H9 (cell line): ENCODE measurements at regions not wholly inside any gene's neighbourhood (a gene's known extent, or its start where the extent isn't known, plus 50 kb on each side); places are given as distances from the start of the nearest gene placed in this dataset.

Source experiments
- DNase-seq: peaks from one replicate; pipeline ENCODE4 v3.0.0-alpha.2; 2017
- H2AFZ ChIP-seq: one replicate; pipeline ENCODE4 v1.6.1; 2013; ENCODE audit warnings: mild to moderate bottlenecking, low read length, control low read depth, moderate library complexity
- H2AK5ac ChIP-seq: 2 replicates; pipeline ENCODE4 v1.6.1; 2013; ENCODE audit warnings: low read length, control low read depth, mixed read lengths; ENCODE audit not compliant: insufficient read length
- H2BK120ac ChIP-seq: one replicate; pipeline ENCODE4 v1.6.1; 2013; ENCODE audit warnings: low read depth, mild to moderate bottlenecking, low read length, control low read depth, inconsistent platforms; ENCODE audit not compliant: poor library complexity, severe bottlenecking
- H2BK12ac ChIP-seq: 2 replicates; pipeline ENCODE4 v1.6.1; 2013; ENCODE audit warnings: low read length, control low read depth, mixed read lengths, low read depth; ENCODE audit not compliant: insufficient read length
- H2BK15ac ChIP-seq: 2 replicates; pipeline ENCODE4 v1.6.1; 2013; ENCODE audit warnings: low read depth, low read length, control low read depth
- H2BK20ac ChIP-seq: one replicate; pipeline ENCODE4 v1.6.1; 2013; ENCODE audit warnings: low read depth, mild to moderate bottlenecking, low read length, control low read depth, inconsistent platforms; ENCODE audit not compliant: poor library complexity, severe bottlenecking
- H2BK5ac ChIP-seq: 2 replicates; pipeline ENCODE4 v1.6.1; 2013; ENCODE audit warnings: low read length, control low read depth, mixed read lengths; ENCODE audit not compliant: insufficient read length
- H3K14ac ChIP-seq: 2 replicates; pipeline ENCODE4 v1.6.1; 2013; ENCODE audit warnings: low read length, control low read depth; ENCODE audit not compliant: insufficient read depth
- H3K18ac ChIP-seq: 2 replicates; pipeline ENCODE4 v1.6.1; 2013; ENCODE audit warnings: low read depth, mild to moderate bottlenecking, mixed read lengths, low read length, control low read depth; ENCODE audit not compliant: insufficient read length
- H3K23ac ChIP-seq: 2 replicates; pipeline ENCODE4 v1.6.1; 2013; ENCODE audit warnings: low read length, control low read depth, mixed read lengths, low read depth; ENCODE audit not compliant: insufficient read length
- H3K23me2 ChIP-seq: 2 replicates; pipeline ENCODE4 v1.6.1; 2013; ENCODE audit warnings: low read depth, mild to moderate bottlenecking, mixed read lengths, low read length, control low read depth; ENCODE audit not compliant: insufficient read length, poor library complexity, severe bottlenecking
- H3K27ac ChIP-seq: 2 replicates; pipeline ENCODE4 v1.5.1; 2013; ENCODE audit warnings: low read length, control low read depth, mixed read lengths, low read depth; ENCODE audit not compliant: insufficient read length
- H3K27me3 ChIP-seq: 2 replicates; pipeline ENCODE4 v1.6.1; 2013; ENCODE audit warnings: low read length, control low read depth, inconsistent platforms; ENCODE audit not compliant: insufficient read depth
- H3K4ac ChIP-seq: 2 replicates; pipeline ENCODE4 v1.6.1; 2013; ENCODE audit warnings: low read depth, mild to moderate bottlenecking, control low read depth, inconsistent platforms, low read length, moderate library complexity
- H3K4me1 ChIP-seq: 2 replicates; pipeline ENCODE4 v1.6.1; 2013; ENCODE audit warnings: low read length, control low read depth, inconsistent platforms; ENCODE audit not compliant: insufficient read depth
- H3K4me2 ChIP-seq: 2 replicates; pipeline ENCODE4 v1.6.1; 2013; ENCODE audit warnings: low read length, control low read depth, mixed read lengths; ENCODE audit not compliant: insufficient read length, insufficient read depth
- H3K56ac ChIP-seq: 2 replicates; pipeline ENCODE4 v1.6.1; 2013; ENCODE audit warnings: low read depth, mild to moderate bottlenecking, mixed read lengths, low read length, control low read depth; ENCODE audit not compliant: insufficient read length
- H3K79me1 ChIP-seq: 2 replicates; pipeline ENCODE4 v1.6.1; 2013; ENCODE audit warnings: low read depth, mild to moderate bottlenecking, moderate library complexity, low read length, control low read depth, inconsistent platforms; ENCODE audit not compliant: insufficient read depth, poor library complexity, severe bottlenecking
- H3K79me2 ChIP-seq: 2 replicates; pipeline ENCODE4 v1.6.1; 2013; ENCODE audit warnings: low read length, control low read depth, inconsistent platforms; ENCODE audit not compliant: insufficient read depth
- H3K9ac ChIP-seq: 2 replicates; pipeline ENCODE4 v1.6.1; 2013; ENCODE audit warnings: low read length, control low read depth, mixed read lengths; ENCODE audit not compliant: insufficient read length; ENCODE audit errors: extremely low read depth
- H3K9me3 ChIP-seq: one replicate; pipeline ENCODE4 v1.6.1; 2013; ENCODE audit warnings: low read depth, low read length, inconsistent platforms; ENCODE audit not compliant: control insufficient read depth
- H3T11ph ChIP-seq: one replicate; pipeline ENCODE4 v1.6.1; 2013; ENCODE audit warnings: mild to moderate bottlenecking, low read length, control low read depth, inconsistent platforms
- H4K20me1 ChIP-seq: one replicate; pipeline ENCODE4 v1.6.1; 2013; ENCODE audit not compliant: control insufficient read depth, insufficient read length, insufficient read depth
- H4K5ac ChIP-seq: 2 replicates; pipeline ENCODE4 v1.6.1; 2013; ENCODE audit warnings: low read depth, mild to moderate bottlenecking, mixed read lengths, low read length, control low read depth; ENCODE audit not compliant: insufficient read length
- H4K8ac ChIP-seq: replicated peaks from 2 replicates; pipeline ENCODE4 v1.6.1; 2013; ENCODE audit warnings: low read length, control low read depth, mixed read lengths, low read depth; ENCODE audit not compliant: insufficient read length
- H4K91ac ChIP-seq: 2 replicates; pipeline ENCODE4 v1.6.1; 2013; ENCODE audit warnings: low read depth, mild to moderate bottlenecking, moderate library complexity, mixed read lengths, low read length, control low read depth; ENCODE audit not compliant: insufficient read length
- H3K27ac Mint-ChIP-seq, 3 experiments: 2 replicates in 2 of 3; 3 replicates in 1 of 3; pipeline ENCODE4 v1.8.0; 2020 to 2021; ENCODE audit warnings: mixed read lengths in 3 of 3, mild to moderate bottlenecking in 1 of 3, moderate library complexity in 1 of 3
- H3K27me3 Mint-ChIP-seq: 2 replicates; pipeline ENCODE4 v1.8.0; 2021; ENCODE audit warnings: low read depth, mild to moderate bottlenecking, moderate library complexity, mixed read lengths
- H3K36me3 Mint-ChIP-seq, 3 experiments: 2 replicates in 2 of 3; 3 replicates in 1 of 3; pipeline ENCODE4 v1.8.0; 2020 to 2021; ENCODE audit warnings: low read depth in 3 of 3, mixed read lengths in 3 of 3; ENCODE audit not compliant: insufficient read depth in 1 of 3
- H3K4me1 Mint-ChIP-seq, 2 experiments: 2 replicates each; pipeline ENCODE4 v1.8.0; 2020; ENCODE audit warnings: mixed read lengths in 2 of 2
- H3K4me3 Mint-ChIP-seq, 2 experiments: 2 replicates in 1 of 2; 3 replicates in 1 of 2; pipeline ENCODE4 v1.8.0; 2020 to 2021; ENCODE audit warnings: mild to moderate bottlenecking in 2 of 2, mixed read lengths in 2 of 2, moderate library complexity in 1 of 2
- H3K9me3 Mint-ChIP-seq, 2 experiments: 2 replicates in 1 of 2; 3 replicates in 1 of 2; pipeline ENCODE4 v1.8.0; 2020; ENCODE audit warnings: mild to moderate bottlenecking in 2 of 2, mixed read lengths in 2 of 2, moderate library complexity in 1 of 2
- WGBS: extraction: QIAGEN DNeasy Blood & Tissue Kit; methylation state at CpG from one replicate; pipeline ENCODE4 v1.1.7; 2013; ENCODE audit warnings: missing lambda C conversion rate, low lambda C conversion rate, mixed read lengths; ENCODE audit not compliant: insufficient read length; ENCODE audit errors: extremely low coverage; 5-methylcytosine and 5-hydroxymethylcytosine counted together
- TF ChIP-seq, protein P1 (sequence below): fragments of 200-600 bp; sonication (generic); conservative IDR thresholded peaks from 3 replicates; pipeline ENCODE4 v1.8.0; 2021; ENCODE audit warnings: antibody characterized with exemption, mild to moderate bottlenecking

DNA sequence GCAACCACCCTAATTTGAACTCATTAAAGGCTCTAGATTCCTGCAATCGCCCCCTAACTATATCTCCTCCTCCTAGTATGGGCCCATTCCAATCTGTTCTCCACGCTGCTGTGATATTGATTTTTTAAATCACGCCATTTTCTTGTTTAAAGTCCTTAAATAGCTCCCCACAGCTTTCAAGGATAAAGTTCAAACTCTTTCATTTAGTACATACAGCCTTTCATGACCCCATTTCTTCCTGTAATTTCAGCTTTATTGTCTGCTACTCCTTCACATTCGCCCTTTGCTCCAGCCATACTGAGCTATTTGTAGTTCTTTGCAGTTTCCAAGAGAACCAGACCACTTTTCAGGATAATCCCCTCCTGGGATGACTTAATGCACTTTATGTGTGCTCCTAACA, 118.5 kb downstream of the GC start:
- Histone ChIP-seq H3K9ac (no peak overlapping the region), H3K79me2 (no peaks in the 10 kb centered on the region), H3K27ac (no peak overlapping the region), H4K5ac (no peak overlapping the region), H3K9me3 (no peaks in the 10 kb centered on the region), H3K27me3 (no peaks in the 10 kb centered on the region), H4K91ac (no peak overlapping the region), H2BK20ac (no peak overlapping the region), H2BK15ac (no peak overlapping the region), H4K20me1 (no peaks in the 10 kb centered on the region), H2AK5ac (no peak overlapping the region), H3K18ac (no peak overlapping the region), H2BK5ac (no peak overlapping the region), H2AFZ (no peak overlapping the region), H3K56ac (no peak overlapping the region), H3K23ac (no peak overlapping the region), H4K8ac (no peak overlapping the region), H3K4ac (no peak overlapping the region), H3K79me1 (no peaks in the 10 kb centered on the region), H2BK120ac (no peak overlapping the region), H3K14ac (no peak overlapping the region), H3T11ph (no peak overlapping the region), H3K23me2 (no peaks in the 10 kb centered on the region), H3K4me2 (no peak overlapping the region), H3K4me1 (no peaks in the 10 kb centered on the region), H2BK12ac (no peak overlapping the region)
- Mint-ChIP-seq H3K27me3 (no peaks in the 10 kb centered on the region; the same call in none of the 2 replicates), H3K4me1 (peaks cover 0 to 3% of the 10 kb centered on the region in 2 experiments; a peak in 1 of 4 replicates), H3K27ac (no peak overlapping the region), H3K9me3 (peaks cover 0 to 4% of the 10 kb centered on the region in 2 experiments; a peak in 1 of 5 replicates), H3K36me3 (peaks cover 0 to 2% (median 0%) of the 10 kb centered on the region in 3 experiments; a peak in 2 of 7 replicates), H3K4me3 (no peak overlapping the region)
- TF ChIP-seq, protein P1, sequence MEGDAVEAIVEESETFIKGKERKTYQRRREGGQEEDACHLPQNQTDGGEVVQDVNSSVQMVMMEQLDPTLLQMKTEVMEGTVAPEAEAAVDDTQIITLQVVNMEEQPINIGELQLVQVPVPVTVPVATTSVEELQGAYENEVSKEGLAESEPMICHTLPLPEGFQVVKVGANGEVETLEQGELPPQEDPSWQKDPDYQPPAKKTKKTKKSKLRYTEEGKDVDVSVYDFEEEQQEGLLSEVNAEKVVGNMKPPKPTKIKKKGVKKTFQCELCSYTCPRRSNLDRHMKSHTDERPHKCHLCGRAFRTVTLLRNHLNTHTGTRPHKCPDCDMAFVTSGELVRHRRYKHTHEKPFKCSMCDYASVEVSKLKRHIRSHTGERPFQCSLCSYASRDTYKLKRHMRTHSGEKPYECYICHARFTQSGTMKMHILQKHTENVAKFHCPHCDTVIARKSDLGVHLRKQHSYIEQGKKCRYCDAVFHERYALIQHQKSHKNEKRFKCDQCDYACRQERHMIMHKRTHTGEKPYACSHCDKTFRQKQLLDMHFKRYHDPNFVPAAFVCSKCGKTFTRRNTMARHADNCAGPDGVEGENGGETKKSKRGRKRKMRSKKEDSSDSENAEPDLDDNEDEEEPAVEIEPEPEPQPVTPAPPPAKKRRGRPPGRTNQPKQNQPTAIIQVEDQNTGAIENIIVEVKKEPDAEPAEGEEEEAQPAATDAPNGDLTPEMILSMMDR = no peak
- no peak for DNase-seq
- WGBS = no CpG with 5 or more reads among the region's 4 CpGs
